ENCODE measurements at regions not wholly inside any gene's neighbourhood (a gene's known extent, or its start where the extent isn't known, plus 50 kb on each side); places are given as distances from the start of the nearest gene placed in this dataset.

GRCh38 chr5:98402130-98402529 lies 371.3 kb upstream of the RGMB start:
- no peak overlapping the region for H4K5ac ChIP-seq (ENCODE audit: insufficient read length, low read depth, low read length)
- no peaks in the 10 kb centered on the region for H3K4me1 ChIP-seq (replicated peaks in 1 of 4; ENCODE audit: control insufficient read depth in 3 of 4, insufficient read depth in 4 of 4, low read length in 3 of 4)
- no peak overlapping the region for H3K23ac ChIP-seq (ENCODE audit: insufficient read length)
- ChIA-PET POLR2A (ENCODE audit: partially characterized antibody) (no interaction called here), CTCF (ENCODE audit: partially characterized antibody) (interaction anchor here (0.6 kb wide), 1 partner anchor 43 kb away, joined by 3 read pairs; no protein-coding TSS in a partner anchor)
- H3K27ac ChIP-seq (ENCODE audit: low read depth, low read length), result no peak overlapping the region
- H3K36me3 ChIP-seq (ENCODE audit: control insufficient read depth in 2 of 4, insufficient read depth in 4 of 4, low read length in 3 of 4), result no peaks in the 10 kb centered on the region
- H3K56ac ChIP-seq (replicated peaks; ENCODE audit: insufficient read length, low read depth, low read length), result no peak overlapping the region
- no peak overlapping the region for H3K14ac ChIP-seq (ENCODE audit: insufficient read length)
- no peaks in the 10 kb centered on the region for H4K20me1 ChIP-seq (replicated peaks in 1 of 2; ENCODE audit: control insufficient read depth in 1 of 2, insufficient read depth in 2 of 2, low read length in 2 of 2)
- no peak overlapping the region for H2AK5ac ChIP-seq (ENCODE audit: low read depth, low read length)
- no peak overlapping the region for H3K4me3 ChIP-seq (ENCODE audit: extremely low read depth in 1 of 4, insufficient read depth in 2 of 4, low read depth in 3 of 4, low read length in 4 of 4)
- no peak overlapping the region for H2BK12ac ChIP-seq (ENCODE audit: low read depth, low read length)
- H2BK5ac ChIP-seq (ENCODE audit: low read depth, low read length), result no peak overlapping the region
- H3K18ac ChIP-seq (ENCODE audit: extremely low read depth, low read length), result no peak overlapping the region
- H3K23me2 ChIP-seq (ENCODE audit: low read depth, low read length), result no peaks in the 10 kb centered on the region
- H2BK15ac ChIP-seq (ENCODE audit: low read length), result no peak overlapping the region
- H3K27me3 ChIP-seq (replicated peaks in 1 of 4; ENCODE audit: control insufficient read depth in 3 of 4, extremely low read depth in 1 of 4, insufficient read depth in 3 of 4, low read length in 3 of 4), result no peaks in the 10 kb centered on the region
- H3K9ac ChIP-seq (replicated peaks in 1 of 4; ENCODE audit: extremely low read depth in 1 of 4, low read depth in 3 of 4, low read length in 3 of 4), result no peak overlapping the region
- FAIRE-seq, result no peak
- no peak overlapping the region for H4K91ac ChIP-seq (replicated peaks; ENCODE audit: insufficient read length, low read length)
- no peak overlapping the region for H4K8ac ChIP-seq (ENCODE audit: extremely low read depth, insufficient read depth, low read length)
- no peak for DNase-seq (ENCODE audit: low read depth in 1 of 2, low spot score in 2 of 2)
- H3K79me1 ChIP-seq (ENCODE audit: low read depth, low read length), result no peaks in the 10 kb centered on the region
- H2BK120ac ChIP-seq (replicated peaks; ENCODE audit: low read depth, low read length), result no peak overlapping the region
- no peak overlapping the region for H3K4me2 ChIP-seq (ENCODE audit: insufficient read depth in 1 of 2, low read depth in 2 of 2, low read length in 2 of 2)
- no peak overlapping the region for H3K4ac ChIP-seq (replicated peaks; ENCODE audit: insufficient read length, low read depth, low read length)
- no peak overlapping the region for H2AFZ ChIP-seq (ENCODE audit: low read length)
- H2BK20ac ChIP-seq (ENCODE audit: low read length), result no peak overlapping the region
- H3K9me3 ChIP-seq (ENCODE audit: insufficient read depth in 2 of 2, low read depth in 1 of 2, low read length in 1 of 2), result no peaks in the 10 kb centered on the region
- H3K79me2 ChIP-seq (ENCODE audit: control insufficient read depth in 1 of 2, insufficient read depth in 2 of 2, low read length in 2 of 2), result no peaks in the 10 kb centered on the region
- TF ChIP-seq RBBP5 (IDR thresholded peaks at IDR 0.05; ENCODE audit: borderline replicate concordance, low read depth, low read length) (no peak), CBX8 (IDR thresholded peaks at IDR 0.05; ENCODE audit: borderline replicate concordance, low read depth, low read length) (no peak), BRCA1 (IDR thresholded peaks at IDR 0.05; ENCODE audit: low read depth, low read length) (no peak), MAFK (IDR thresholded peaks at IDR 0.05; ENCODE audit: low read depth, low read length) (no peak), POLR2AphosphoS5 (IDR thresholded peaks at IDR 0.05; ENCODE audit: low read depth, low read length) (no peak), GTF2F1 (IDR thresholded peaks at IDR 0.05; ENCODE audit: borderline replicate concordance, low read depth, low read length) (no peak), POLR2A (IDR thresholded peaks at IDR 0.05; ENCODE audit: control extremely low read depth in 1 of 2, low read depth in 2 of 2, low read length in 2 of 2) (no peak), USF2 (IDR thresholded peaks at IDR 0.05; ENCODE audit: low read length) (no peak), ASH2L (IDR thresholded peaks at IDR 0.05; ENCODE audit: low read length) (no peak), CBX5 (IDR thresholded peaks at IDR 0.05; ENCODE audit: low read depth, low read length) (no peak), SRF (IDR thresholded peaks at IDR 0.05; ENCODE audit: low read depth, low read length) (no peak), BACH1 (IDR thresholded peaks at IDR 0.05; ENCODE audit: low read length) (no peak), CTCF (IDR thresholded peaks at IDR 0.05; ENCODE audit: control extremely low read depth in 1 of 3, insufficient read depth in 1 of 3, low read depth in 1 of 3, low read length in 3 of 3) (no peak), SIX5 (IDR thresholded peaks at IDR 0.05; ENCODE audit: low read depth, low read length) (no peak)

Measured in H1 (cell line).